ENCODE measurements at regions not wholly inside any gene's neighbourhood (a gene's known extent, or its start where the extent isn't known, plus 50 kb on each side); places are given as distances from the start of the nearest gene placed in this dataset.

DNA sequence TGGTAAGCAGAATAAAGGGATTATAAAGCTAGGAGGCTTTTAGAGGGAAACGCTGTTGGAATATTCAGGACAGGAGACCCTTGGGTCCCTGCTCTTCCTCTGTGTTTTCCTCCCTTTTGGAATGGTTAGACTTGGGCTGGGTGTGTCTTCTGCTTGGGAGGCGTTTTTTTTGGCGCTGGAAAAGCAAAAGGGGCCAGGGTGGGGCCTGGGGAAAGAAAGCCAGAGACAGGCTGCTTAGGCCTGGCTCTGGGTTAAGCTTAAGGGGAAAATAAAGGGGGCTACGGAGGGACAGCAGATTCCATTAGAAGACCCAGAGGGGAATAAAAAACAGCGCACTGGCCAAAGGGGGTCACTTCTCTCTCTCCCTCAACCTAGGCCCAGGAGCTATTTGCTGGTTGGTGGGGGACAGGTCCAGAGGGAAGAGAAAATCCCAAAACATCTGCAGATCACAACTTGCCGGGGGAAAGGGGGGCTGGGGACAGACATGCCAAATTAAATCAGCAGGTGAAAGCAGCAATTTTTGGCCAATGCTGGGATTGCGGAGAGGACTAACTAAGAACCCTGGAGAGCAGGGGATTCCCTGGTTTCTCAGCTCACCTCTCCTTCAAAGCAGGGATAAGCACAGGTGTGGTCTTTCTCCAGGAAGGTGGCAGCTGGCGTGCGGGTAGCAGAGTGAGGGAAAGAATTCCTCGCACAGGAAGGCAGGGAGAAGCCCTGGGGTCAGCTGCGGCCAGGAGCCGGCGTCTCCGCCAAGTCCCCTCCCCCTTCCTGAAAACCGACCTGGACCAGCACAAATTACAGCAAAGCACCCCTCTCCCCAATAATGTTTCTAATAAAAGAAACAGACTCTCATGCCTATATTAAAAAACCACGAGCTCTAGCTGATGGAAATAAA, 82.2 kb upstream of the AK4 start:
- TF ChIP-seq CTCF (IDR thresholded peaks at IDR 0.05) (no peak), EZH2phosphoT487 (IDR thresholded peaks at IDR 0.05) (no peak), EZH2 (IDR thresholded peaks at IDR 0.05) (no peak)

Data from neural progenitor cell (in vitro differentiated cells).